ENCODE measurements at regions not wholly inside any gene's neighbourhood (a gene's known extent, or its start where the extent isn't known, plus 50 kb on each side); places are given as distances from the start of the nearest gene placed in this dataset.
"Not testable (repeated sequence)": the region's sequence is repeated elsewhere in the genome, so short reads cannot be mapped to it uniquely, and the experiment has no call there.

GRCh38 chr15:62906627-62907026 is 135.9 kb upstream of the TPM1 start:
- no peak overlapping the region for H3K14ac ChIP-seq (ENCODE audit: low read length)
- no peak overlapping the region for H2BK12ac ChIP-seq (ENCODE audit: low read length)
- H3K27ac ChIP-seq (replicated peaks; ENCODE audit: low read length), result no peak overlapping the region
- H3K9ac ChIP-seq (ENCODE audit: low read depth, low read length, poor library complexity), result no peak overlapping the region
- no peak for DNase-seq (ENCODE audit: low spot score)
- no peak overlapping the region for H3K4ac ChIP-seq (ENCODE audit: low read length)
- no peak overlapping the region for H2BK15ac ChIP-seq (ENCODE audit: low read length)
- no peak overlapping the region for H2BK5ac ChIP-seq (ENCODE audit: low read length)
- H2AK5ac ChIP-seq (ENCODE audit: low read depth, low read length), result peak overlapping the region; percentile 72
- no peak overlapping the region for H2AFZ ChIP-seq (ENCODE audit: low read length)
- H3K4me1 ChIP-seq (ENCODE audit: control insufficient read depth in 2 of 2, insufficient read depth in 1 of 2, low read depth in 1 of 2, low read length in 2 of 2), result peaks cover 12 to 24% of the 10 kb centered on the region in 2 donors
- no peak overlapping the region for H3K4me2 ChIP-seq (ENCODE audit: insufficient read depth, low read length, poor library complexity, severe bottlenecking)
- H4K91ac ChIP-seq (ENCODE audit: low read depth, low read length, poor library complexity), result no peak overlapping the region
- peaks cover 3 to 6% of the 10 kb centered on the region in 2 donors for H3K9me3 ChIP-seq (replicated peaks in 1 of 2; ENCODE audit: control insufficient read depth in 2 of 2, insufficient read depth in 1 of 2, low read depth in 1 of 2, low read length in 2 of 2)
- H3K18ac ChIP-seq (ENCODE audit: low read length), result no peak overlapping the region
- H3K23ac ChIP-seq (ENCODE audit: low read depth, low read length, poor library complexity), result peak overlapping the region; percentile 22
- no CpG with 5 or more reads among the region's 6 CpGs for WGBS, 2 donors (ENCODE audit: extremely low coverage in 2 of 2, insufficient read length in 2 of 2, insufficient replicate concordance in 1 of 2)
- H2BK120ac ChIP-seq (ENCODE audit: low read depth, low read length), result peak overlapping the region; percentile 53
- H4K8ac ChIP-seq (ENCODE audit: low read depth, low read length), result peak overlapping the region; percentile 68
- peaks cover 0 to 3% of the 10 kb centered on the region in 2 donors for H3K36me3 ChIP-seq (replicated peaks in 1 of 2; ENCODE audit: control insufficient read depth in 2 of 2, insufficient read depth in 2 of 2, low read length in 2 of 2)
- H3K79me1 ChIP-seq (ENCODE audit: low read depth, low read length), result no peaks in the 10 kb centered on the region
- no peak overlapping the region for H3K4me3 ChIP-seq (ENCODE audit: low read length in 2 of 2)
- no peaks in the 10 kb centered on the region for H3K27me3 ChIP-seq (ENCODE audit: control insufficient read depth in 3 of 3, insufficient read depth in 3 of 3, low read depth in 1 of 3, low read length in 3 of 3)

DNA sequence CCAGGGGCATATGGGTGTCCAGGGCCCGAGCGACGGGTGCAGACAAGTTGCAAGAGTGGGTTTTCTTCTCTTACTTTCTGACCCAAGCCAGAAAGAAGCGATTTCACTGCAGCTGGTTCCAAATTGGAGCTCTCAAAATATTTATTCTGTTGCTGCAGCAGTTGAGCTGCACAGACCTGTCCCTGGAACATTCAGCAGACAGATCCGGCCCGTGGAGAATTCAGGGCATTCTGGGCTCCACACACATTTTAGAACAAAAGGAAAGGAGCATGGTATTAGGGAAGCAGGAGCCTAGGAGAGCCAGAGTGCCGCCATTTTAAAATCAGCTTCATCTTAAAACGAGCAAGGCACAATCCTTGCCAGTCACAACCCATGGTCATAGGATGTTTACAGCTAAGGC is 135.3 kb upstream of the TPM1 start:
- Histone ChIP-seq H3K27ac (replicated peaks; ENCODE audit: low read length) (no peak overlapping the region), H3K23ac (ENCODE audit: low read depth, low read length, poor library complexity) (no peak overlapping the region), H3K4me2 (ENCODE audit: insufficient read depth, low read length, poor library complexity, severe bottlenecking) (no peak overlapping the region), H4K8ac (ENCODE audit: low read depth, low read length) (no peak overlapping the region), H3K18ac (ENCODE audit: low read length) (no peak overlapping the region), H3K9ac (ENCODE audit: low read depth, low read length, poor library complexity) (no peak overlapping the region), H3K27me3 (ENCODE audit: control insufficient read depth in 3 of 3, insufficient read depth in 3 of 3, low read depth in 1 of 3, low read length in 3 of 3) (no peaks in the 10 kb centered on the region), H3K14ac (ENCODE audit: low read length) (no peak overlapping the region), H2BK15ac (ENCODE audit: low read length) (no peak overlapping the region), H2AFZ (ENCODE audit: low read length) (peak overlapping the region; percentile 30), H2AK5ac (ENCODE audit: low read depth, low read length) (no peak overlapping the region), H3K9me3 (replicated peaks in 1 of 2; ENCODE audit: control insufficient read depth in 2 of 2, insufficient read depth in 1 of 2, low read depth in 1 of 2, low read length in 2 of 2) (peaks cover 3 to 6% of the 10 kb centered on the region in 2 donors), H3K4me1 (ENCODE audit: control insufficient read depth in 2 of 2, insufficient read depth in 1 of 2, low read depth in 1 of 2, low read length in 2 of 2) (peaks cover 13 to 23% of the 10 kb centered on the region in 2 donors), H4K91ac (ENCODE audit: low read depth, low read length, poor library complexity) (no peak overlapping the region), H3K79me1 (ENCODE audit: low read depth, low read length) (no peaks in the 10 kb centered on the region), H3K4ac (ENCODE audit: low read length) (no peak overlapping the region), H2BK120ac (ENCODE audit: low read depth, low read length) (no peak overlapping the region), H2BK12ac (ENCODE audit: low read length) (no peak overlapping the region), H3K4me3 (ENCODE audit: low read length in 2 of 2) (no peak overlapping the region), H2BK5ac (ENCODE audit: low read length) (no peak overlapping the region), H3K36me3 (replicated peaks in 1 of 2; ENCODE audit: control insufficient read depth in 2 of 2, insufficient read depth in 2 of 2, low read length in 2 of 2) (peaks cover 0 to 3% of the 10 kb centered on the region in 2 donors)
- WGBS, 2 donors (ENCODE audit: extremely low coverage in 2 of 2, insufficient read length in 2 of 2, insufficient replicate concordance in 1 of 2), result no CpG with 5 or more reads among the region's 8 CpGs
- no peak for DNase-seq (ENCODE audit: low spot score)

- not testable (repeated sequence) for H4K8ac ChIP-seq (ENCODE audit: low read depth, low read length); H3K9ac ChIP-seq (ENCODE audit: low read depth, low read length, poor library complexity); H3K18ac ChIP-seq (ENCODE audit: low read length); DNase-seq (ENCODE audit: low spot score); H2BK5ac ChIP-seq (ENCODE audit: low read length); H3K9me3 ChIP-seq (replicated peaks in 1 of 2; ENCODE audit: control insufficient read depth in 2 of 2, insufficient read depth in 1 of 2, low read depth in 1 of 2, low read length in 2 of 2); H3K4me3 ChIP-seq (ENCODE audit: low read length in 2 of 2); H2AFZ ChIP-seq (ENCODE audit: low read length); H2BK120ac ChIP-seq (ENCODE audit: low read depth, low read length); H2BK15ac ChIP-seq (ENCODE audit: low read length); H3K4me2 ChIP-seq (ENCODE audit: insufficient read depth, low read length, poor library complexity, severe bottlenecking); H3K27me3 ChIP-seq (ENCODE audit: control insufficient read depth in 3 of 3, insufficient read depth in 3 of 3, low read depth in 1 of 3, low read length in 3 of 3); H3K27ac ChIP-seq (replicated peaks; ENCODE audit: low read length); H4K91ac ChIP-seq (ENCODE audit: low read depth, low read length, poor library complexity); H3K79me1 ChIP-seq (ENCODE audit: low read depth, low read length); H3K23ac ChIP-seq (ENCODE audit: low read depth, low read length, poor library complexity); H3K14ac ChIP-seq (ENCODE audit: low read length); H3K4ac ChIP-seq (ENCODE audit: low read length); H2BK12ac ChIP-seq (ENCODE audit: low read length); H3K36me3 ChIP-seq (replicated peaks in 1 of 2; ENCODE audit: control insufficient read depth in 2 of 2, insufficient read depth in 2 of 2, low read length in 2 of 2); H2AK5ac ChIP-seq (ENCODE audit: low read depth, low read length)
- WGBS, 2 donors (ENCODE audit: extremely low coverage in 2 of 2, insufficient read length in 2 of 2, insufficient replicate concordance in 1 of 2), result no CpG with 5 or more reads among the region's 5 CpGs
- H3K4me1 ChIP-seq (ENCODE audit: control insufficient read depth in 2 of 2, insufficient read depth in 1 of 2, low read depth in 1 of 2, low read length in 2 of 2), result peaks cover 14 to 18% of the 10 kb centered on the region in 2 donors
These were observed 134.2 kb upstream of the TPM1 start for GRCh38 chr15:62908341-62908740.

DNA sequence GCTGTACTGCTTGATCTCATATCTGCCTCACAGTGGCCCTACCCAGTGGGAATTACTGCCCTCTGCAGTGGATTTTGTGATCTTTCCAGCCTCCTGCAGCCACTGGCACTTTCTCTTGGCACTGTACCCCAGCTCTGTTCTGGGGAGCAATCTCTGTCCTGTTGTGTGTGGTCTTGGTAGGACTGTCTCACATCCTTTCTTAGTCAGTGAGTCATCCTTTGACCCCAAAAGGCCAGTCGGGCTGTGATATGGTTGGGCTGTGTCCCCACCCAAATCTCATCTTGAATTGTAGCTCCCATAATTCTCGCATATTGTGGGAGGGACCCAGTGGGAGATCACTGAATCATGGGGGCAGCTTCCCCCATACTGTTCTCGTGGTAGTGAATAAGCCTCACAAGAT is 133.3 kb upstream of the TPM1 start:
- no CpG with 5 or more reads among the region's 3 CpGs for WGBS, 2 donors (ENCODE audit: extremely low coverage in 2 of 2, insufficient read length in 2 of 2, insufficient replicate concordance in 1 of 2)
- H3K4me1 ChIP-seq (ENCODE audit: control insufficient read depth in 2 of 2, insufficient read depth in 1 of 2, low read depth in 1 of 2, low read length in 2 of 2), result peaks cover 10 to 16% of the 10 kb centered on the region in 2 donors

More for the DNA sequence above, 133.3 kb upstream of the TPM1 start:
- Histone ChIP-seq H2AK5ac (ENCODE audit: low read depth, low read length) (no peak overlapping the region), H3K36me3 (replicated peaks in 1 of 2; ENCODE audit: control insufficient read depth in 2 of 2, insufficient read depth in 2 of 2, low read length in 2 of 2) (peaks cover 0 to 3% of the 10 kb centered on the region in 2 donors), H2BK15ac (ENCODE audit: low read length) (peak overlapping the region; percentile 50), H3K14ac (ENCODE audit: low read length) (no peak overlapping the region), H3K4me2 (ENCODE audit: insufficient read depth, low read length, poor library complexity, severe bottlenecking) (no peak overlapping the region), H3K4ac (ENCODE audit: low read length) (no peak overlapping the region), H3K18ac (ENCODE audit: low read length) (peak overlapping the region; percentile 73), H3K27ac (replicated peaks; ENCODE audit: low read length) (no peak overlapping the region), H3K9ac (ENCODE audit: low read depth, low read length, poor library complexity) (no peak overlapping the region), H3K4me3 (ENCODE audit: low read length in 2 of 2) (peak overlapping the region in 1 of 2 donors; percentile 10), H2BK12ac (ENCODE audit: low read length) (no peak overlapping the region), H3K9me3 (replicated peaks in 1 of 2; ENCODE audit: control insufficient read depth in 2 of 2, insufficient read depth in 1 of 2, low read depth in 1 of 2, low read length in 2 of 2) (peaks cover 3 to 6% of the 10 kb centered on the region in 2 donors), H2BK120ac (ENCODE audit: low read depth, low read length) (no peak overlapping the region), H2AFZ (ENCODE audit: low read length) (no peak overlapping the region), H3K79me1 (ENCODE audit: low read depth, low read length) (no peaks in the 10 kb centered on the region), H3K23ac (ENCODE audit: low read depth, low read length, poor library complexity) (no peak overlapping the region), H2BK5ac (ENCODE audit: low read length) (no peak overlapping the region), H4K8ac (ENCODE audit: low read depth, low read length) (no peak overlapping the region), H4K91ac (ENCODE audit: low read depth, low read length, poor library complexity) (no peak overlapping the region), H3K27me3 (ENCODE audit: control insufficient read depth in 3 of 3, insufficient read depth in 3 of 3, low read depth in 1 of 3, low read length in 3 of 3) (no peaks in the 10 kb centered on the region)
- no peak for DNase-seq (ENCODE audit: low spot score)
